ENCODE measurements at regions not wholly inside any gene's neighbourhood (a gene's known extent, or its start where the extent isn't known, plus 50 kb on each side); places are given as distances from the start of the nearest gene placed in this dataset.
"Not testable (repeated sequence)": the region's sequence is repeated elsewhere in the genome, so short reads cannot be mapped to it uniquely, and the experiment has no call there.

GRCh38 chr1:206264916-206265315 is 61.6 kb downstream of the SRGAP2 start:
- not testable (repeated sequence) for TF ChIP-seq CTCF (IDR thresholded peaks at IDR 0.05); POLR2AphosphoS5 (IDR thresholded peaks at IDR 0.05; ENCODE audit: low read depth, low read length); TCF7L2 (IDR thresholded peaks at IDR 0.05; ENCODE audit: low read depth, low read length); SIN3A (IDR thresholded peaks at IDR 0.05; ENCODE audit: borderline replicate concordance, insufficient read depth, low read depth, low read length); REST (IDR thresholded peaks at IDR 0.05; ENCODE audit: insufficient read depth in 1 of 2, low read depth in 2 of 2, low read length in 1 of 2)

All from Panc1 (cell line).